Upper lobe of right lung (tissue), 1 donor: ENCODE measurements at regions not wholly inside any gene's neighbourhood (a gene's known extent, or its start where the extent isn't known, plus 50 kb on each side); places are given as distances from the start of the nearest gene placed in this dataset.

Experiments used
- ATAC-seq: fragments of 200-7000 bp; cut with Tn5 transposase; one replicate; pipeline ENCODE4 v1.9.1; 2020; ENCODE audit warnings: mild to moderate bottlenecking, moderate library complexity
- DNase-seq: peaks from one replicate; pipeline ENCODE4 v3.0.0-alpha.2; 2020
- H3K27ac ChIP-seq: fragments of 200-600 bp; one replicate; pipeline ENCODE4 v1.8.0; 2022
- H3K27me3 ChIP-seq: fragments of 200-600 bp; one replicate; pipeline ENCODE4 v1.8.0; 2022; ENCODE audit warnings: mild to moderate bottlenecking
- H3K36me3 ChIP-seq: fragments of 200-600 bp; one replicate; pipeline ENCODE4 v1.8.0; 2022
- H3K4me1 ChIP-seq: fragments of 200-600 bp; one replicate; pipeline ENCODE4 v1.8.0; 2022
- H3K4me3 ChIP-seq: fragments of 200-600 bp; one replicate; pipeline ENCODE4 v1.8.0; 2022; ENCODE audit warnings: mild to moderate bottlenecking
- H3K9me3 ChIP-seq: fragments of 200-600 bp; one replicate; pipeline ENCODE4 v1.8.0; 2022
- CTCF ChIP-seq: fragments of 200-600 bp; IDR thresholded peaks from one replicate; pipeline ENCODE4 v1.8.0; 2022; ENCODE audit warnings: antibody characterized with exemption
- intact Hi-C: fragments of 100-400 bp; cut with DNase I; formaldehyde crosslinking; loops from one replicate; pipeline ENCODE4 v1.11.0; 2022
- donor health status: DM: no; HTN: yes; CAD: no; lungs with severe emphysema.

DNA sequence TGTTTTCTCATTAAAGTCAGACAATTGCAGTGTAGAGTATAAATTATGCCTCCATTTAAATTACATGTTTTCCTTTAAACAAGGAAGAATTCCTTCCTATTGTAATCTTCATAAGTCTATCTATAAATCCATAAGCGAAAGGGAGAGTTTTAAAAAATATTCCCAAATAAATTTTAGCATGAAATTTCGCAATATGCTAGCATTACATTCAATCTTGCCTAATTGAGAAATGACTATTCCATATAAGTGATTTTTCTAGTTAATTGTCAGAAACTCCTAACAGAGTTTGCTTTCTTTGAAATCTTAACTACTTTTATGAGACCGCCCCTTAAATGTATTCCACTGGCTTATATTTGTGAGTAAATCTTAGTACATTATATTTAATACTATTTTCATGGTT lies 133.1 kb upstream of the CRIM1 start:
- ATAC-seq (no peak), DNase-seq (no peak)
- no peaks in the 10 kb centered on the region for H3K4me1 ChIP-seq
- H3K36me3 ChIP-seq: no peaks in the 10 kb centered on the region
- no peak for TF ChIP-seq CTCF
- no peak overlapping the region for H3K4me3 ChIP-seq
- intact Hi-C loops: no loop called here
- no peaks in the 10 kb centered on the region for H3K9me3 ChIP-seq
- H3K27me3 ChIP-seq: no peaks in the 10 kb centered on the region
- H3K27ac ChIP-seq: no peak overlapping the region

GRCh38 chr2:36214691-36215090 lies 140.9 kb upstream of the CRIM1 start:
- DNase-seq (no peak), ATAC-seq (no peak)
- intact Hi-C loops: no loop called here

GRCh38 chr2:36203366-36203765 lies 152.2 kb upstream of the CRIM1 start:
- H3K4me3 ChIP-seq: no peak overlapping the region
- no peaks in the 10 kb centered on the region for H3K36me3 ChIP-seq
- ATAC-seq: no peak
- DNase-seq: no peak
- intact Hi-C loops: no loop called here
- H3K27me3 ChIP-seq: no peaks in the 10 kb centered on the region
- H3K4me1 ChIP-seq: no peaks in the 10 kb centered on the region
- no peak for TF ChIP-seq CTCF
- H3K27ac ChIP-seq: no peak overlapping the region
- H3K9me3 ChIP-seq: no peaks in the 10 kb centered on the region

More at GRCh38 chr2:36214691-36215090, 140.9 kb upstream of the CRIM1 start:
- Histone ChIP-seq H3K9me3 (no peaks in the 10 kb centered on the region), H3K27me3 (no peaks in the 10 kb centered on the region), H3K27ac (no peak overlapping the region), H3K4me1 (no peaks in the 10 kb centered on the region), H3K4me3 (no peak overlapping the region), H3K36me3 (no peaks in the 10 kb centered on the region)
- no peak for TF ChIP-seq CTCF

DNA sequence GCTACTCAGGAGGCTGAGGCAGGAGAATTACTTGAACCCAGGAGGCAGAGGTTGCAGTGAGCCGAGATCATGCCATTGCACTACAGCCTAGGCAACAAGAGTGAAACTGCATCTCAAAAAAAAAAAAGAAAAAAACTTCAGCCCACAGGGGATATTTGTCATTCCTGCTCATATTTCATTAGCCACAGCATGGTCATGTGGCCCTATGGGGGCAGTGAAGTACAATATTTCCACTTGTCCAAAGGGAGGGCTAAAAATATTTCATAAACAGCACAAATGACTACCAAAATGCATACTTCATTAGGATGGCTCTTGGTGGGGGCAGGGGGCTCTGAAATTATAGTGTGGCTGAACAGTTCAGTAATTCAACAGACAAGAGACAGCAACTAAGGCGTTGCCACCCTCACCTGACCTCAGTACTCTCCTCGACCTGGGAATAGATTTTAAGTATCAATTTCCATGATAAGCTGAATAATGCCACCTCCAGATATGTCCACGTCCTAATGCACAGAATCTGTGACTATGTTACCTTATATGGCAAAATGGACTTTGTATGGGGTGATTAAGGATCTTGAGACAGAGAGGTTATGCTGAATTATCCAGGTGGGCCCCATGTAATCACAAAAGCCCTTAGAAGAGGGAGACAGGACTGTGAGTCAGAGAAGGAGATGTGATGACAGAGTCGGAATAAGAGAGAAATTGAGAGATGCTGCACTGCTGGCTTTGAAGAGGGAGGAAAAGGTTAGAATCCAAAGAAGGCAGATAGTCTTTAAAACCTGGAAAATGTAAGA lies 158.2 kb upstream of the CRIM1 start:
- intact Hi-C loops: no loop called here
- Histone ChIP-seq H3K4me1 (no peaks in the 10 kb centered on the region), H3K27ac (no peak overlapping the region), H3K36me3 (no peaks in the 10 kb centered on the region), H3K27me3 (no peaks in the 10 kb centered on the region), H3K4me3 (no peak overlapping the region), H3K9me3 (no peaks in the 10 kb centered on the region)
- DNase-seq (no peak), ATAC-seq (no peak)
- no peak for TF ChIP-seq CTCF

GRCh38 chr2:36193680-36194079 lies 161.9 kb upstream of the CRIM1 start:
- Histone ChIP-seq H3K4me3 (no peak overlapping the region), H3K27me3 (no peaks in the 10 kb centered on the region), H3K9me3 (no peaks in the 10 kb centered on the region), H3K4me1 (no peaks in the 10 kb centered on the region), H3K27ac (no peak overlapping the region), H3K36me3 (no peaks in the 10 kb centered on the region)
- DNase-seq: no peak
- intact Hi-C loops: no loop called here
- no peak for TF ChIP-seq CTCF
- ATAC-seq: no peak

DNA sequence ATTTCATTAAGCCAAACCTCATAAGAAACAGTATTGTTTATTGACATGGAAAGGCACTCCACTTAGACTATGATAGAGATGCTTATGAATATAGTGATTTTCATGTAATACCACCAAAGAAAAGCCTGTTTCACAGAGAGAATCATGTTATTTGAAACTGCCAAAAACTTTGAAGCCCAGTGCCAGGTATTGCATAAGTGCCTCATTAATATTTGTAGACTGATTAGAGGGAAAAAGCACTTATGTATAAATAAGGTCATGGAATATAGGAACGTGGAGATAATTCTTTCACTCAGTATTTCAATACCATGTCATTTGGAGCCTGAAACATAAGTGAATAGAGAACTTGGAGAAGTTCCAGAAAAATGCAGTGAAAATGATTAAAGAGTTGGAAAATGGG lies 162.6 kb upstream of the CRIM1 start:
- no peaks in the 10 kb centered on the region for H3K27me3 ChIP-seq
- intact Hi-C loops: no loop called here
- no peak for DNase-seq
- TF ChIP-seq CTCF: no peak
- H3K4me1 ChIP-seq: no peaks in the 10 kb centered on the region
- H3K36me3 ChIP-seq: no peaks in the 10 kb centered on the region
- H3K4me3 ChIP-seq: no peak overlapping the region
- no peak overlapping the region for H3K27ac ChIP-seq
- H3K9me3 ChIP-seq: no peaks in the 10 kb centered on the region
- no peak for ATAC-seq
